GM19452 (cell line): ENCODE measurements at regions not wholly inside any gene's neighbourhood (a gene's known extent, or its start where the extent isn't known, plus 50 kb on each side); places are given as distances from the start of the nearest gene placed in this dataset.
A peak's percentile ranks its signal among the peaks of the same experiment; 100 is the strongest.
"Not testable (repeated sequence)": the region's sequence is repeated elsewhere in the genome, so short reads cannot be mapped to it uniquely, and the experiment has no call there.

Experiments used
- ATAC-seq: cut with Tn5 transposase; IDR thresholded peaks from one replicate; pipeline ENCODE4 v1.9.1; 2021; ENCODE audit not compliant: unreplicated experiment

DNA sequence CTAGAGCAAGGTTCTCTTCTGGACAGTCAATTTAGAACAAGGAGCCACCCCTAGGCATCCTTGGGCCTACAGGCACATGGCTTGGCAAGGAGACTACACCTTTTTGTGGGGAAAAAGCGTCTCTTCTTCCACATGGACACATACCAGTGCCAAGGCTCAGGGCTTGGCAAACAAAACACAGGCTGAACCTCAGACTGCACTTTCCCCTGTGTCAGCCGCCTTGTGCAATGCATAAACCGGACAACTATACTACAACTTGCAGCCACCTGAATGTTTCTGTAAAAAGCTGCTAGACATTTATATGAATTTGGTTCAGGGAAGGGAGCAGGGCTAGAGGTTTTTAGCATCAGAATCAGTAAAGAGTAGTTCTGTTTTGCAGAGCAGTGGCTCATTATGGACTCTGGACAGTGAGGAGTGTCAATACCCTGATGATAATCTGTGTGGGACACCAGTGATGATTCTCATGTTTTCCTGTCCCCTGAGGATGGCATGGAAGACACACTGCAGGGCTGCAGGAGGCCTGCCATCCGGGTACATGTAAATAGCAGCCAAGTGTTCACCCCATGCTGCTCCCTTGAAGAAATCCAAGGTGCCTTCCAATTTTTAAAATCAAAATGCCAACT is 118.9 kb downstream of the GATA3 start:
- no peak for ATAC-seq

DNA sequence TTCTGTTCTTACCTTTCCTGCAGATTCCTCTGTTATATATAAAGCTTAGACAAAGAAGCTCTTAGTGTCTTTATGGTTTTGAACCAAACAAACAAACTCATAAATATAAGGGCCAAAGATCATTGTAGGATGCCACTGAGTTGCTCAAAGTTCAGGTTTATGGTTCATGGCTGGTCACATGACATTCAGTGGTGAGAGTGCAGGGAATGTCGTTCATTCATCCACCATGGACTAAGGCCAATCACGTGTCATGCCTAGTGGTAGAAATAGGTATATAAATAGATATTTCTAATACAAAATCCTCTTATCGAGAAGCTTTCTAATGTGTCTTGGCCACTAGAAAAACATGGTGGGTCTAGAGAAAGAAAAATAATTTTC is 119.4 kb downstream of the GATA3 start:
- no peak for ATAC-seq

- ATAC-seq: no peak
These were observed 120.3 kb downstream of the GATA3 start for GRCh38 chr10:8174762-8175161.

DNA sequence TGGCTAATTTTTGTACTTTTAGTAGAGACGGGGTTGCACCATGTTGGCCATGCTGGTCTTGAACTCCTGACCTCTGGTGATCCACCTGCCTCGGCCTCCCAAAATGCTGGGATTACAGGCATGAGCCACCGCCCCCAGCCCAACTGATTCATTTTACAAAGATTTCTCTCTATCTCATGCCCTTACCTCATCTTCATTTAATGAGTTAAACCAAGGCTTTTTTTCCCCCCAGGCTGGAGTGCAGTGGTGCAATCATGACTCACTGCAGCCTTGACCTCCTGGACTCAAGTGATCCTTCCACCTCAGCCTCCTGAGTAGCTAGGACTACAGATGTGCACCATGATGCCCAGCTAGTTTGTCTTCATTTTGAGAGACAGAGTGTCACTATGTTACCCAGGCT is 123.0 kb downstream of the GATA3 start:
- ATAC-seq: not testable (repeated sequence)

GRCh38 chr10:8179773-8180172 is 125.3 kb downstream of the GATA3 start:
- ATAC-seq: not testable (repeated sequence)

GRCh38 chr10:8180360-8181109 is 126.0 kb downstream of the GATA3 start:
- ATAC-seq: no peak

DNA sequence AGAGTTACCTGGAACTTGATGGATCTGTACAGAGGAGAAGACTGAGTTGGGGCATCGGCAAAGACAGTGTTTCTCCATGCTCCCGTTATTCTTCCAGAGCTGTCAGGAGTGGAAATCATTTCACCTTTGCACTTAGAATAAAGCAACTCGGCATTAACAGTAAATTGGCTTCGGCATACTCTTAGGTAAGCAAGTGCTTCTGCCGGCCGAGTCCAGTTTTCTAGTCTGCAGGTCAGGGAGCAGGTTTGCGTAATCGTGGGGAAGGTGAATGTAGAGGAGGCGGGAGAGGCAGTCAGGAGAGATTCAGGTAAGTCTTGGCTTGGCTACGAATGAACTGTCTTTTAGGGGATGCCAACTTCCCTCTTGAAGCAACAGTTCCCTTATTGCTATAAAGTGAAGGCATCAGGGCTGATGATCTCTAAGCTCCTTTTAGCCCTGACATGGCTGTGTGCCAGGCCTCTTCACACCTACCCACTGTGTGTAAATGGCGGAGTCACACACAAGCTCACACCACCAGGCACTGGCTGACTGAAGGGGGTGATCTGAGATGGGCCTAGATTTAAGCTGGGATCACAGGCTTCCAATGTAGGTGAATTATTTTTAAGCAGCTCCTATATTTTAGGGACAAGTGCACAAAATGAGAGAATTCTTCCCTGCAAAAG is 127.1 kb downstream of the GATA3 start:
- ATAC-seq: no peak

- ATAC-seq: no peak
These were observed 128.3 kb downstream of the GATA3 start for GRCh38 chr10:8182806-8183205.

- peak; percentile 66 for ATAC-seq
These were observed 128.8 kb downstream of the GATA3 start for GRCh38 chr10:8183241-8183704.

DNA sequence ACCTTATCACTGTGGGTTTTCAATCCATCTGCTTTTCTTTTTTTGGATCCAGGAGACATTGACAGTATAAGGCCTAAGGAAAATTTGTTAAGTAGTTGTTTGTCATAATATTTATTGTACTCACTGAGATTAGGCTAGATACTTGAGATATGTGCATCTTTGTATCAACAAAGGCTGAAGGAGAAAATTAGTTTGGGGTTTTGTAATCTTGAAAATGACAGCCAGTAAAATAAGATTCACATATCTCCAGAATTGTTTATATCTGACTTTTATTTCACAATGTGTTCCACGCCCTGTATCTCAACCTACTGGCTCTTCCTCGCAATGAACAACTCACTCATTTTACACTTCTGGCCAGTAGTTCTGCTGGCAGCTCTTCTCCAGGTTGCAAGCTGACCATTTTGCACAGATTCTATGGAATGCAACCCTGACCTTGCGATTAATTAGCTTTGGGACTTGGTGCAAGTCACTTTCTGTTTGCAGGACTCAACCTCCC is 132.7 kb downstream of the GATA3 start:
- ATAC-seq: no peak

GRCh38 chr10:8189458-8189857 is 135.0 kb downstream of the GATA3 start:
- ATAC-seq: no peak

DNA sequence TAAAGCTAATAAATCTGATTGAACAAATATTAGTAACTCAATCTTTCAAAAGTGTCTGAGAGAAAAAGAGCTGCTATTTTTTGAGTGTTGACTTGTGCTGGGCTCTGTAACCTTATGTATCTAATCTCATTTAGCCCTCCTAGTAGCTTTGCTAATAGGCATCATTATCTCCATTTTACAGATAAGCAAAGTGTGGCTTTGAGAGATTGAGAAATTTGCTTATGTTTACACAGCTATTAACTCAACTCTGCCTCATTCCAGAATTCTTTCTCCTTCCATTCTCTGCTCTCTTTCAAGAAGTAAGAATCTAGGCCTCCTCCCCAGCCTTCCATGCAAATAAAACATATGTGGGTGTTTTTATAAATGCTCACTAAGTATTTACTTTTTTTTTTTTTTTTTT is 137.8 kb downstream of the GATA3 start:
- ATAC-seq: no peak

- no peak for ATAC-seq
These were observed 139.1 kb downstream of the GATA3 start for GRCh38 chr10:8193546-8193945.

GRCh38 chr10:8194050-8194449 is 139.6 kb downstream of the GATA3 start:
- ATAC-seq: no peak

GRCh38 chr10:8206882-8207281 is 152.4 kb downstream of the GATA3 start:
- no peak for ATAC-seq

- no peak for ATAC-seq
These were observed 157.1 kb downstream of the GATA3 start for GRCh38 chr10:8211631-8212030.

DNA sequence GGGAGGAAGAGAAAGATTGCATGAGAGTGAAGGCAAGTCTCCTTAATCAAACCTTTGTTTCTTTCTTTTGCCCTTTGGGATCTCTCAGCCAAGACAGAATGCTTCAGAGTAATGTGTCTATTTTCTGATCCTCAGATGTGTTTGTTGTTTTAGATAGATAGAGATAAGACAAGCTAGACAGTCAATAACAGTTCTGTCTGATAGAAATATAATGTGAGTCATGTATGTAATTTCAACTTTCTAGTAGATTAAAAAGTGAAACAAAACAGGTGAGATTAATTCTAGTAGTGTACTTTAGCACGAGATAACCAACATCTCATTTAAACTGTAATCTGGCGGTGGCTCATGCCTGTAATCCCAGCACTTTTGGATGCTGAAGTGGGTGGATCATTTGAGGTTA is 159.2 kb downstream of the GATA3 start:
- ATAC-seq: no peak

DNA sequence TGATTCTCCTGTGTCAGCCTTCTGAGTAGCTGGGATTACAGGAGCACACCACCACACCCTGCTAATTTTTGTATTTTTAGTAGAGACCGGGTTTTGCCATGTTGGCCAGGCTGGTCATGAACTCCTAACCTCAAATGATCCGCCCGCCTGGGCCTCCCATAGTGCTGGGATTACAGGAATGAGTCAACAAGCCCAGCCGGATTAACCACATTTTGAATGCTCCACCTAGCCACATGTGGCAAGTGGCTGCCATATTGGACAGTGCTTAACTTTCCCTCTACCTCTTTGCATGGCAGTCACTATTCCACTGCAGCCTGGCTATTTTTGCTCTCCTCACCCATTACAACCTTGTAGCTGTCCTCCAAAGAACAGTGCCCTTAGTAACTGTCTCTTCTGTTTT is 160.1 kb downstream of the GATA3 start:
- no peak for ATAC-seq

DNA sequence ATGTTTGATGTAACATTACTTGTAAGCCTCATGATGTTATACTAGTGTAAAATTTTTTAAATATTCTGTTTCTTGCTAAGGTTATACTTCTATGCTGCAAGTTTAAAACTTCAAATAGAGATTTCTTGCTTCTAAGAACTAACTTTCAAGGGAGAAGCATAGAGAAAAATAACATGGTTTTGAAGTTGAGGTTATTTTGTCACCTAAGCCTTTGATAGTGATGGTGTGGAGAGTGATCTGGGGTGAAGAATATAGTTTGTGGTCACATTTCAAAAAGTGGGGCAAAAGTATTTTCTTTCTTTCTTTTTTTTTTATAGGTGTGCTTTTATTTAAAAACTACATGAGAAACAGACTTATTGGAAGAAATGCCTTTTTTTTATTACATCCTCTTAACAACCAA is 162.4 kb downstream of the GATA3 start:
- ATAC-seq: no peak

GRCh38 chr10:8221451-8221850 is 167.0 kb downstream of the GATA3 start:
- ATAC-seq: no peak

GRCh38 chr10:8224591-8224990 is 170.1 kb downstream of the GATA3 start:
- ATAC-seq: no peak

DNA sequence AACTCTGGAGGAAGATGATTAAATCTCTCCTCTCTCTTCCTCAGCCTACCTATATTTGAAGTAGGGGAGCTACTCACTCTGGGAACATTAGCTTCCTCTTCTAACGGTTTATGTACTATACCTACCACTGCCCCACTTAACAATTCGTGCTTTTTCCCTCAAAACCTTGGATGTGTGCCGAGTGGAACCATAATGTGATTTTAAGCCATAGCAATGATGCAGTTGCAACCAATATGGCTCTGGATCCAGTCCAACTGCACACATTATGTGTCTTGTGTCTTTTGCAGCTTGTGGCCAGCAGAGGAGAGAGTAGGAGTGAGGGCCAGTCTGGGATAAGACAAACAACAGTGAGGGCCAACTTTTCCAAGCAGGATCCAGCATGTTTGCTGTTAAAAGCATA is 170.7 kb downstream of the GATA3 start:
- no peak for ATAC-seq
